Hypothalamus (tissue), 51 donors: ENCODE measurements at regions not wholly inside any gene's neighbourhood (a gene's known extent, or its start where the extent isn't known, plus 50 kb on each side); places are given as distances from the start of the nearest gene placed in this dataset.
A peak's percentile ranks its signal among the peaks of the same experiment; 100 is the strongest.
"Not testable (repeated sequence)": the region's sequence is repeated elsewhere in the genome, so short reads cannot be mapped to it uniquely, and the experiment has no call there.

ENCODE experiments used
- DNase-seq, 51 donors: peaks; one replicate each; lab custom pipeline; 2025; lab: John Stamatoyannopoulos, UW

- no peak for DNase-seq
These were observed 63.1 kb downstream of the MATN1 start for GRCh38 chr1:30660241-30660640.

GRCh38 chr1:30659702-30660101 lies 63.7 kb downstream of the MATN1 start:
- no peak for DNase-seq

- not testable (repeated sequence) for DNase-seq
These were observed 65.0 kb downstream of the MATN1 start for GRCh38 chr1:30658375-30658774.

- no peak for DNase-seq
These were observed 65.4 kb downstream of the MATN1 start for GRCh38 chr1:30658014-30658336.

- DNase-seq, result no peak
These were observed 66.0 kb downstream of the MATN1 start for GRCh38 chr1:30657131-30658013.

- no peak for DNase-seq
These were observed 67.0 kb downstream of the MATN1 start for GRCh38 chr1:30656171-30656940.

GRCh38 chr1:30655672-30656071 lies 67.7 kb downstream of the MATN1 start:
- no peak for DNase-seq

- DNase-seq, result no peak
These were observed 69.2 kb downstream of the MATN1 start for GRCh38 chr1:30654188-30654587.

- no peak for DNase-seq
These were observed 71.1 kb downstream of the MATN1 start for GRCh38 chr1:30652152-30652841.

GRCh38 chr1:30651395-30651794 lies 72.0 kb downstream of the MATN1 start:
- DNase-seq, result not testable (repeated sequence)

- no peak for DNase-seq
These were observed 72.4 kb downstream of the MATN1 start for GRCh38 chr1:30650968-30651320.

GRCh38 chr1:30650038-30650967 lies 73.1 kb downstream of the MATN1 start:
- DNase-seq, result no peak

- DNase-seq, result peak in 1 of 51 donors; percentile 12
These were observed 73.9 kb downstream of the MATN1 start for GRCh38 chr1:30649321-30649991.

GRCh38 chr1:30648408-30649000 lies 74.9 kb downstream of the MATN1 start:
- no peak for DNase-seq

GRCh38 chr1:30645807-30646206 lies 77.6 kb downstream of the MATN1 start:
- DNase-seq, result no peak

GRCh38 chr1:30642391-30643120 lies 80.8 kb downstream of the MATN1 start:
- DNase-seq, result no peak

GRCh38 chr1:30641572-30642353 lies 81.6 kb downstream of the MATN1 start:
- DNase-seq, result no peak
